IMR-90 (cell line): ENCODE measurements at regions not wholly inside any gene's neighbourhood (a gene's known extent, or its start where the extent isn't known, plus 50 kb on each side); places are given as distances from the start of the nearest gene placed in this dataset.

Experiments used
- ATAC-seq: fragments of 200-7000 bp; cut with Tn5 transposase; 2 replicates; pipeline ENCODE4 v1.9.1; 2020; ENCODE audit warnings: low read depth, mild to moderate bottlenecking, moderate library complexity
- BruUV-seq: library from RNA; stranded (reverse); fragments of 400-500 nt; replicated peaks from 2 replicates; lab custom pipeline; 2021; lab: Mats Ljungman, UMichigan
- CTCF ChIA-PET: fragments of 300-600 bp; formaldehyde crosslinking; extraction: SDS; loops from one replicate; lab custom pipeline; 2021; ENCODE audit warnings: antibody characterized with exemption; lab: Yijun Ruan, JAX
- POLR2A ChIA-PET: fragments of 300-600 bp; sonication (Branson Sonifier 250); formaldehyde crosslinking; loops from one replicate; lab custom pipeline; 2022; ENCODE audit warnings: antibody characterized with exemption; ENCODE audit not compliant: unreplicated experiment; lab: Charles Lee
- DNase-seq: peaks from one replicate; pipeline ENCODE4 v3.0.0; 2013
- H2AFZ ChIP-seq: replicated peaks from 2 replicates; pipeline ENCODE3; 2013; ENCODE audit warnings: low read length, mild to moderate bottlenecking; ENCODE audit not compliant: poor library complexity
- H2AK5ac ChIP-seq: 2 replicates; pipeline ENCODE4 v1.6.1; 2013; ENCODE audit warnings: low read depth, low read length, inconsistent platforms
- H2AK9ac ChIP-seq: replicated peaks from 2 replicates; pipeline ENCODE3; 2013; ENCODE audit warnings: mild to moderate bottlenecking, low read depth, low read length, moderate library complexity; ENCODE audit not compliant: poor library complexity
- H2BK120ac ChIP-seq: 2 replicates; pipeline ENCODE4 v1.6.1; 2013; ENCODE audit warnings: low read depth, low read length, inconsistent platforms
- H2BK15ac ChIP-seq: 3 replicates; pipeline ENCODE4 v1.6.1; 2013; ENCODE audit warnings: low read depth, low read length, inconsistent platforms
- H2BK20ac ChIP-seq: 2 replicates; pipeline ENCODE4 v1.6.1; 2013; ENCODE audit warnings: low read depth, mild to moderate bottlenecking, inconsistent platforms, low read length, moderate library complexity
- H2BK5ac ChIP-seq: 2 replicates; pipeline ENCODE4 v1.6.1; 2013; ENCODE audit warnings: mild to moderate bottlenecking, low read depth, low read length, inconsistent platforms; ENCODE audit not compliant: poor library complexity, severe bottlenecking
- H3K14ac ChIP-seq: replicated peaks from 2 replicates; pipeline ENCODE4 v1.6.1; 2013; ENCODE audit warnings: low read depth, low read length, inconsistent platforms
- H3K18ac ChIP-seq: 2 replicates; pipeline ENCODE4 v1.6.1; 2013; ENCODE audit warnings: low read depth, low read length, control low read depth
- H3K23ac ChIP-seq: 2 replicates; pipeline ENCODE4 v1.6.1; 2013; ENCODE audit warnings: low read depth, low read length, inconsistent platforms
- H3K27ac ChIP-seq: 2 replicates; pipeline ENCODE4 v1.5.1; 2013; ENCODE audit warnings: mild to moderate bottlenecking, control low read depth, low read length; ENCODE audit not compliant: insufficient read depth
- H3K27me3 ChIP-seq: 2 replicates; pipeline ENCODE4 v1.6.1; 2013; ENCODE audit warnings: low read length; ENCODE audit not compliant: control insufficient read depth, insufficient read depth
- H3K36me3 ChIP-seq: 2 replicates; pipeline ENCODE4 v1.6.1; 2013; ENCODE audit warnings: low read length, mixed read lengths; ENCODE audit not compliant: control insufficient read depth, insufficient read depth
- H3K4ac ChIP-seq: 2 replicates; pipeline ENCODE4 v1.6.1; 2013; ENCODE audit warnings: low read depth, low read length, inconsistent platforms
- H3K4me1 ChIP-seq: 2 replicates; pipeline ENCODE4 v1.6.1; 2013; ENCODE audit warnings: low read length, mixed read lengths; ENCODE audit not compliant: control insufficient read depth, insufficient read depth
- H3K4me2 ChIP-seq: 2 replicates; pipeline ENCODE4 v1.6.1; 2013; ENCODE audit warnings: low read depth, mild to moderate bottlenecking, control low read depth, low read length, moderate library complexity
- H3K4me3 ChIP-seq: 2 replicates; pipeline ENCODE4 v1.5.1; 2013; ENCODE audit warnings: low read depth, mild to moderate bottlenecking, control low read depth, low read length, moderate library complexity; ENCODE audit not compliant: insufficient read depth
- H3K56ac ChIP-seq: 2 replicates; pipeline ENCODE4 v1.6.1; 2013; ENCODE audit warnings: low read length, inconsistent platforms; ENCODE audit not compliant: insufficient read depth; ENCODE audit errors: extremely low read depth
- H3K79me1 ChIP-seq, 2 experiments: 2 replicates each; pipeline ENCODE4 v1.6.1; 2013; ENCODE audit warnings: low read length in 2 of 2, inconsistent platforms in 1 of 2, low read depth in 1 of 2
- H3K9ac ChIP-seq: 2 replicates; pipeline ENCODE4 v1.6.1; 2013; ENCODE audit warnings: low read depth, low read length, control low read depth
- H3K9me1 ChIP-seq: 2 replicates; pipeline ENCODE4 v1.6.1; 2013; ENCODE audit warnings: low read length, inconsistent platforms; ENCODE audit not compliant: insufficient read depth
- H3K9me3 ChIP-seq: 2 replicates; pipeline ENCODE4 v1.6.1; 2013; ENCODE audit warnings: low read length; ENCODE audit not compliant: control insufficient read depth, insufficient read depth
- H4K20me1 ChIP-seq: 2 replicates; pipeline ENCODE4 v1.6.1; 2013; ENCODE audit warnings: low read length, inconsistent platforms; ENCODE audit not compliant: insufficient read depth
- H4K5ac ChIP-seq: 2 replicates; pipeline ENCODE4 v1.6.1; 2013; ENCODE audit warnings: mild to moderate bottlenecking, low read depth, low read length, control low read depth
- H4K8ac ChIP-seq, 2 experiments: 2 replicates each; pipeline ENCODE4 v1.6.1; 2013; ENCODE audit warnings: low read depth in 2 of 2, low read length in 2 of 2, control low read depth in 1 of 2, inconsistent platforms in 1 of 2
- H4K91ac ChIP-seq: 2 replicates; pipeline ENCODE4 v1.6.1; 2013; ENCODE audit warnings: low read depth, low read length, inconsistent platforms; ENCODE audit not compliant: insufficient read depth
- BHLHE40 ChIP-seq: fragments of 150-350 bp; IDR thresholded peaks from 2 replicates; pipeline ENCODE4 v1.6.1; 2016; ENCODE audit warnings: mild to moderate bottlenecking, low read depth, low read length
- CEBPB ChIP-seq: IDR thresholded peaks from 2 replicates; pipeline ENCODE4 v1.6.1; 2012; ENCODE audit warnings: low read depth, low read length, improper control_type of control experiment
- FOS ChIP-seq: fragments of 150-350 bp; IDR thresholded peaks from 2 replicates; pipeline ENCODE4 v1.6.1; 2016; ENCODE audit warnings: low read depth, low read length
- MAZ ChIP-seq: IDR thresholded peaks from 2 replicates; pipeline ENCODE4 v1.6.1; 2012; ENCODE audit warnings: low read depth, mild to moderate bottlenecking, low read length, improper control_type of control experiment, moderate library complexity, borderline replicate concordance
- MXI1 ChIP-seq: IDR thresholded peaks from 2 replicates; pipeline ENCODE4 v1.6.1; 2012; ENCODE audit warnings: low read depth, mild to moderate bottlenecking, low read length, moderate library complexity, borderline replicate concordance
- NFE2L2 ChIP-seq: fragments of 150-350 bp; IDR thresholded peaks from 2 replicates; pipeline ENCODE4 v1.6.1; 2016; ENCODE audit warnings: low read depth, mild to moderate bottlenecking, low read length
- POLR2A ChIP-seq: IDR thresholded peaks from 2 replicates; pipeline ENCODE4 v1.6.1; 2012; ENCODE audit warnings: mild to moderate bottlenecking, low read depth, low read length
- RAD21 ChIP-seq: IDR thresholded peaks from 2 replicates; pipeline ENCODE4 v1.6.1; 2012; ENCODE audit warnings: low read length, improper control_type of control experiment
- RCOR1 ChIP-seq: IDR thresholded peaks from 2 replicates; pipeline ENCODE4 v1.6.1; 2012; ENCODE audit warnings: mild to moderate bottlenecking, low read length, improper control_type of control experiment; ENCODE audit not compliant: insufficient replicate concordance
- RFX5 ChIP-seq: IDR thresholded peaks from 2 replicates; pipeline ENCODE4 v1.8.0; 2012; ENCODE audit warnings: low read depth, mild to moderate bottlenecking, low read length, moderate library complexity
- SMC3 ChIP-seq: fragments of 150-350 bp; IDR thresholded peaks from 2 replicates; pipeline ENCODE4 v1.6.1; 2016; ENCODE audit warnings: low read depth, mild to moderate bottlenecking, antibody characterized with exemption, low read length, moderate library complexity
- dilution Hi-C: fragments of 300-500 bp; cut with HindIII; formaldehyde crosslinking; loops from one replicate; pipeline ENCODE4 v1.14.3; 2018; ENCODE audit warnings: low sequenced_read_pairs; ENCODE audit not compliant: unreplicated experiment
- in situ Hi-C: fragments of 300-500 bp; cut with MboI; formaldehyde crosslinking; loops from 3 replicates; pipeline ENCODE4 v1.14.3; 2019; ENCODE audit warnings: low sequenced_read_pairs, inconsistent platforms, mixed read lengths
- intact Hi-C: fragments of 100-400 bp; cut with micrococcal nuclease; formaldehyde crosslinking; loops from 2 replicates; pipeline ENCODE4 v1.10.0; 2022
- TF ChIP-seq, protein P1 (sequence below): conservative IDR thresholded peaks from 2 replicates; pipeline ENCODE4 v1.5.1; 2012; ENCODE audit warnings: mild to moderate bottlenecking, low read depth, low read length, improper control_type of control experiment
- TF ChIP-seq, protein P2 (sequence below): fragments of 150-350 bp; IDR thresholded peaks from 2 replicates; pipeline ENCODE4 v1.6.1; 2017; ENCODE audit warnings: mild to moderate bottlenecking, antibody characterized with exemption, low read length, low read depth

DNA sequence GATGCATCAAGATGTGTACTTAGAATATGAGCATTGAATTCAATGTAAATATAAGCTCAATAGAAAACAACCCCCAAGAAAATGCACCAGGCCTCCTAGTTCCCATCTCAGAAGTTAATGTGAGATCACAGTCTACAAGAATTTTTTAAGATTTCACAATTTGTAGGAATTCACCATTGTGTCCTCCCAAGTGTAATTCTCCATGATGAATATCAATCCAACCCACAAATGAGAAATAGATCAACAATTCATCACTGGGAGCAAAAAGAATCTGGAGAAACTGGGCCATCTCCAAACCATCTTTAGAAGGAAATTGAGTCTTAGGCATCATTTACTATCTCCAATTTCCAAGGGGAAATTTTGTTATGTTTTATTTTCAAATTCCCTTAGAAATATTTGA, 310.5 kb upstream of the GOT2 start:
- H3K27ac ChIP-seq = no peak overlapping the region
- no peak for TF ChIP-seq NFE2L2
- TF ChIP-seq, protein P1, sequence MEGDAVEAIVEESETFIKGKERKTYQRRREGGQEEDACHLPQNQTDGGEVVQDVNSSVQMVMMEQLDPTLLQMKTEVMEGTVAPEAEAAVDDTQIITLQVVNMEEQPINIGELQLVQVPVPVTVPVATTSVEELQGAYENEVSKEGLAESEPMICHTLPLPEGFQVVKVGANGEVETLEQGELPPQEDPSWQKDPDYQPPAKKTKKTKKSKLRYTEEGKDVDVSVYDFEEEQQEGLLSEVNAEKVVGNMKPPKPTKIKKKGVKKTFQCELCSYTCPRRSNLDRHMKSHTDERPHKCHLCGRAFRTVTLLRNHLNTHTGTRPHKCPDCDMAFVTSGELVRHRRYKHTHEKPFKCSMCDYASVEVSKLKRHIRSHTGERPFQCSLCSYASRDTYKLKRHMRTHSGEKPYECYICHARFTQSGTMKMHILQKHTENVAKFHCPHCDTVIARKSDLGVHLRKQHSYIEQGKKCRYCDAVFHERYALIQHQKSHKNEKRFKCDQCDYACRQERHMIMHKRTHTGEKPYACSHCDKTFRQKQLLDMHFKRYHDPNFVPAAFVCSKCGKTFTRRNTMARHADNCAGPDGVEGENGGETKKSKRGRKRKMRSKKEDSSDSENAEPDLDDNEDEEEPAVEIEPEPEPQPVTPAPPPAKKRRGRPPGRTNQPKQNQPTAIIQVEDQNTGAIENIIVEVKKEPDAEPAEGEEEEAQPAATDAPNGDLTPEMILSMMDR = no peak
- no peak for TF ChIP-seq POLR2A
- TF ChIP-seq BHLHE40 = no peak
- no peak for TF ChIP-seq RCOR1
- no peak for TF ChIP-seq FOS
- TF ChIP-seq MXI1 = no peak
- TF ChIP-seq, protein P2, sequence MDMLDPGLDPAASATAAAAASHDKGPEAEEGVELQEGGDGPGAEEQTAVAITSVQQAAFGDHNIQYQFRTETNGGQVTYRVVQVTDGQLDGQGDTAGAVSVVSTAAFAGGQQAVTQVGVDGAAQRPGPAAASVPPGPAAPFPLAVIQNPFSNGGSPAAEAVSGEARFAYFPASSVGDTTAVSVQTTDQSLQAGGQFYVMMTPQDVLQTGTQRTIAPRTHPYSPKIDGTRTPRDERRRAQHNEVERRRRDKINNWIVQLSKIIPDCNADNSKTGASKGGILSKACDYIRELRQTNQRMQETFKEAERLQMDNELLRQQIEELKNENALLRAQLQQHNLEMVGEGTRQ = no peak
- TF ChIP-seq RFX5 = no peak
- TF ChIP-seq SMC3 = no peak
- TF ChIP-seq RAD21 = no peak
- TF ChIP-seq MAZ = no peak
- no peak for TF ChIP-seq CEBPB
- in situ Hi-C loops = no loop called here
- H2BK15ac ChIP-seq = no peak overlapping the region
- no peak overlapping the region for H2BK120ac ChIP-seq
- no peak overlapping the region for H3K4me3 ChIP-seq
- no peak overlapping the region for H3K18ac ChIP-seq
- H2AFZ ChIP-seq = no peak overlapping the region
- no peak overlapping the region for H2BK5ac ChIP-seq
- H3K14ac ChIP-seq = no peak overlapping the region
- H4K5ac ChIP-seq = no peak overlapping the region
- H3K9ac ChIP-seq = no peak overlapping the region
- H4K20me1 ChIP-seq = no peaks in the 10 kb centered on the region
- no TSS peak for BruUV-seq
- dilution Hi-C loops = no loop called here
- H3K9me3 ChIP-seq = peaks cover 3% of the 10 kb centered on the region; the same call in 1 of the 2 replicates
- no peak overlapping the region for H3K4me2 ChIP-seq
- H3K4ac ChIP-seq = no peak overlapping the region
- no peaks in the 10 kb centered on the region for H3K79me1 ChIP-seq
- no peak overlapping the region for H2BK20ac ChIP-seq
- H2AK5ac ChIP-seq = no peak overlapping the region
- intact Hi-C loops = no loop called here
- no peak overlapping the region for H3K23ac ChIP-seq
- H4K91ac ChIP-seq = no peak overlapping the region
- H4K8ac ChIP-seq = no peak overlapping the region
- ChIA-PET POLR2A (no interaction called here), CTCF (interaction anchor here (0.6 kb wide), 1 partner anchor 57 kb away, joined by 4 read pairs; no protein-coding TSS in a partner anchor)
- no peak for ATAC-seq
- H3K36me3 ChIP-seq = no peaks in the 10 kb centered on the region
- no peaks in the 10 kb centered on the region for H3K4me1 ChIP-seq
- H2AK9ac ChIP-seq = no peak overlapping the region
- no peaks in the 10 kb centered on the region for H3K9me1 ChIP-seq
- no peak overlapping the region for H3K56ac ChIP-seq
- no peaks in the 10 kb centered on the region for H3K27me3 ChIP-seq
- DNase-seq = no peak
